VCaP (cell line): ENCODE measurements at regions not wholly inside any gene's neighbourhood (a gene's known extent, or its start where the extent isn't known, plus 50 kb on each side); places are given as distances from the start of the nearest gene placed in this dataset.

Experiments
- H3K27ac ChIP-seq: fragments of 450-650 bp; 2 replicates; pipeline ENCODE4 v1.5.1; 2017
- CTCF ChIP-seq: fragments of 450-650 bp; conservative IDR thresholded peaks from 2 replicates; pipeline ENCODE4 v1.5.1; 2017; ENCODE audit warnings: mild to moderate bottlenecking, moderate library complexity

GRCh38 chr13:26910754-26911465, 150.3 kb upstream of the GPR12 start:
- TF ChIP-seq CTCF = no peak

GRCh38 chr13:26909477-26909876, 148.9 kb upstream of the GPR12 start:
- no peak overlapping the region for H3K27ac ChIP-seq
- no peak for TF ChIP-seq CTCF

More at GRCh38 chr13:26910754-26911465, 150.3 kb upstream of the GPR12 start:
- no peak overlapping the region for H3K27ac ChIP-seq

- TF ChIP-seq CTCF = no peak
- no peak overlapping the region for H3K27ac ChIP-seq
Observed at GRCh38 chr13:26908126-26908525, 147.5 kb upstream of the GPR12 start.

- TF ChIP-seq CTCF = no peak
- no peak overlapping the region for H3K27ac ChIP-seq
Observed at GRCh38 chr13:26899202-26899601, 138.6 kb upstream of the GPR12 start.

GRCh38 chr13:26897706-26898550, 137.3 kb upstream of the GPR12 start:
- TF ChIP-seq CTCF = no peak
- H3K27ac ChIP-seq = no peak overlapping the region

- no peak overlapping the region for H3K27ac ChIP-seq
- no peak for TF ChIP-seq CTCF
Observed at GRCh38 chr13:26896986-26897668, 136.5 kb upstream of the GPR12 start.

GRCh38 chr13:26895808-26896466, 135.4 kb upstream of the GPR12 start:
- TF ChIP-seq CTCF = no peak
- no peak overlapping the region for H3K27ac ChIP-seq
